Progenitor cell of endocrine pancreas (in vitro differentiated cells): ENCODE measurements at regions not wholly inside any gene's neighbourhood (a gene's known extent, or its start where the extent isn't known, plus 50 kb on each side); places are given as distances from the start of the nearest gene placed in this dataset.

ENCODE experiments used
- DNase-seq: peaks from one replicate; pipeline ENCODE4 v3.0.0; 2021; ENCODE audit warnings: low spot score; ENCODE audit not compliant: unreplicated experiment
- H3K27ac Mint-ChIP-seq: 2 replicates; pipeline ENCODE4 v1.8.0; 2021; ENCODE audit warnings: mild to moderate bottlenecking, moderate library complexity, mixed read lengths
- H3K27me3 Mint-ChIP-seq: 2 replicates; pipeline ENCODE4 v1.8.0; 2021; ENCODE audit warnings: mixed read lengths
- H3K36me3 Mint-ChIP-seq: 2 replicates; pipeline ENCODE4 v1.8.0; 2022; ENCODE audit warnings: mixed read lengths; ENCODE audit not compliant: insufficient read depth
- H3K4me1 Mint-ChIP-seq: 2 replicates; pipeline ENCODE4 v1.8.0; 2021; ENCODE audit warnings: low read depth, mixed read lengths
- H3K4me3 Mint-ChIP-seq: 2 replicates; pipeline ENCODE4 v1.8.0; 2021; ENCODE audit warnings: low read depth, mild to moderate bottlenecking, moderate library complexity, mixed read lengths
- H3K9me3 Mint-ChIP-seq: 2 replicates; pipeline ENCODE4 v1.8.0; 2021; ENCODE audit warnings: low read depth, mixed read lengths
- CTCF ChIP-seq: fragments of 200-600 bp; sonication (generic); IDR thresholded peaks from one replicate; pipeline ENCODE4 v1.5.0; 2021; ENCODE audit warnings: antibody characterized with exemption, mild to moderate bottlenecking; ENCODE audit not compliant: unreplicated experiment

- Mint-ChIP-seq H3K4me1 (no peaks in the 10 kb centered on the region), H3K27ac (no peak overlapping the region), H3K36me3 (no peaks in the 10 kb centered on the region), H3K9me3 (no peaks in the 10 kb centered on the region), H3K27me3 (no peaks in the 10 kb centered on the region), H3K4me3 (no peak overlapping the region)
- no peak for DNase-seq
- TF ChIP-seq CTCF = no peak
These were observed 652.1 kb downstream of the LRRC70 start for GRCh38 chr5:63230754-63231153.

- no peak for TF ChIP-seq CTCF
- Mint-ChIP-seq H3K9me3 (no peaks in the 10 kb centered on the region), H3K27ac (no peak overlapping the region), H3K27me3 (no peaks in the 10 kb centered on the region), H3K36me3 (no peaks in the 10 kb centered on the region), H3K4me3 (no peak overlapping the region), H3K4me1 (no peaks in the 10 kb centered on the region)
- DNase-seq = no peak
These were observed 649.5 kb downstream of the LRRC70 start for GRCh38 chr5:63228154-63228553.

GRCh38 chr5:63220244-63220643 is 641.6 kb downstream of the LRRC70 start:
- no peak for DNase-seq
- H3K27me3 Mint-ChIP-seq = no peaks in the 10 kb centered on the region
- H3K4me1 Mint-ChIP-seq = no peaks in the 10 kb centered on the region
- H3K4me3 Mint-ChIP-seq = no peak overlapping the region
- no peak overlapping the region for H3K27ac Mint-ChIP-seq
- H3K9me3 Mint-ChIP-seq = no peaks in the 10 kb centered on the region
- no peaks in the 10 kb centered on the region for H3K36me3 Mint-ChIP-seq
- TF ChIP-seq CTCF = no peak

- no peak for DNase-seq
- no peak for TF ChIP-seq CTCF
- no peaks in the 10 kb centered on the region for H3K36me3 Mint-ChIP-seq
- no peaks in the 10 kb centered on the region for H3K9me3 Mint-ChIP-seq
- H3K4me1 Mint-ChIP-seq = no peaks in the 10 kb centered on the region
- no peak overlapping the region for H3K27ac Mint-ChIP-seq
- no peaks in the 10 kb centered on the region for H3K27me3 Mint-ChIP-seq
- H3K4me3 Mint-ChIP-seq = no peak overlapping the region
These were observed 638.8 kb downstream of the LRRC70 start for GRCh38 chr5:63217422-63217821.

- Mint-ChIP-seq H3K36me3 (no peaks in the 10 kb centered on the region), H3K27me3 (no peaks in the 10 kb centered on the region), H3K9me3 (no peaks in the 10 kb centered on the region), H3K27ac (no peak overlapping the region), H3K4me3 (no peak overlapping the region), H3K4me1 (no peaks in the 10 kb centered on the region)
- no peak for TF ChIP-seq CTCF
- DNase-seq = no peak
These were observed 634.6 kb downstream of the LRRC70 start for GRCh38 chr5:63213256-63213655.
